Neuron (in vitro differentiated cells): ENCODE measurements at regions not wholly inside any gene's neighbourhood (a gene's known extent, or its start where the extent isn't known, plus 50 kb on each side); places are given as distances from the start of the nearest gene placed in this dataset.

Experiments
- H2AFZ ChIP-seq: one replicate; pipeline ENCODE4 v1.6.1; 2013; ENCODE audit warnings: low read depth, mild to moderate bottlenecking, inconsistent platforms, low read length, moderate library complexity
- H3K27me3 ChIP-seq: one replicate; pipeline ENCODE4 v1.6.1; 2013; ENCODE audit warnings: low read length; ENCODE audit not compliant: insufficient read depth
- H3K36me3 ChIP-seq: one replicate; pipeline ENCODE4 v1.6.1; 2013; ENCODE audit warnings: low read length; ENCODE audit not compliant: insufficient read depth
- H3K4me1 ChIP-seq: one replicate; pipeline ENCODE4 v1.6.1; 2013; ENCODE audit warnings: low read length; ENCODE audit not compliant: insufficient read depth
- H3K4me3 ChIP-seq: 2 replicates; pipeline ENCODE4 v1.5.1; 2013; ENCODE audit warnings: mild to moderate bottlenecking, low read length, moderate library complexity
- H3K9me3 ChIP-seq: one replicate; pipeline ENCODE4 v1.6.1; 2013; ENCODE audit warnings: low read length

DNA sequence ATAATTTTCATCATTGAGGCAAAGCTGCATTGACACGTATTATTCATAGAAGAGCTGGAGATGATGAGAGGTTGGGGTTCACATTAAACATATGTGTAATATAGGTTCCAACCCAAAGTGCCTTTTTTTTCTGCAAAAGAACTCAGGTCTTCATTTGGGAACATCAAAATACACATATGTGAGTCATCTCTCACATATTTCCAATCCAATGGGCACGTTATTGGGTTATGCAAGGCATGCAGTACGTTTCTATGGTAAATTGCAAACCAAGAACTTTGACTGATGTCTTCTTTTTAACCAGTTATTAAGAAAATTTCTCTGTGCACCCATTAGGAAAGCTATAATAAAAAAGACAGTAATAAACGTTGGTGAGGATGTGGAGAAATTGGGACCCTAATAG, 150.3 kb upstream of the FAM9B start:
- Histone ChIP-seq H3K36me3 (no peaks in the 10 kb centered on the region), H3K4me1 (no peaks in the 10 kb centered on the region), H2AFZ (no peak overlapping the region), H3K27me3 (no peaks in the 10 kb centered on the region), H3K4me3 (no peak overlapping the region), H3K9me3 (no peaks in the 10 kb centered on the region)

DNA sequence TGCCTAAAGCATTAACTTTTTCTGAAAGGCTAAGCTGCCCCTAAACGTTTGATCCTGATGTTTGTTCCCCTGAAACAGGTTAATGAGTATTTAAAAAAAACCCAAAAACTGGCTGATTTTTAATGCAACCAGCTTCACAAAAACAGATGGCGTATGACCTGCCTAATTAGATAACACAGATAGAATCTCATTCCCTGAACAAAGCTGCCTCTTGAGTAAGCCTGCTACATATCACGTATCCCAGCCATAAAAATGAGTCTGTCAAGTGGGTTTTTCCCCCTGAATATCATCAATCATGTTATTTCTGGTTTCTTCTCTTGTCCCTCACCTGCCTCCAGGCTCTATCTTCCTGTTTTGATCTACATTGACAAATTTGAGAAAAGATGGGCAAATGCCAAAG, 154.2 kb upstream of the FAM9B start:
- H3K4me3 ChIP-seq = no peak overlapping the region
- H2AFZ ChIP-seq = no peak overlapping the region
- no peaks in the 10 kb centered on the region for H3K36me3 ChIP-seq
- no peaks in the 10 kb centered on the region for H3K27me3 ChIP-seq
- no peaks in the 10 kb centered on the region for H3K4me1 ChIP-seq
- H3K9me3 ChIP-seq = no peaks in the 10 kb centered on the region

DNA sequence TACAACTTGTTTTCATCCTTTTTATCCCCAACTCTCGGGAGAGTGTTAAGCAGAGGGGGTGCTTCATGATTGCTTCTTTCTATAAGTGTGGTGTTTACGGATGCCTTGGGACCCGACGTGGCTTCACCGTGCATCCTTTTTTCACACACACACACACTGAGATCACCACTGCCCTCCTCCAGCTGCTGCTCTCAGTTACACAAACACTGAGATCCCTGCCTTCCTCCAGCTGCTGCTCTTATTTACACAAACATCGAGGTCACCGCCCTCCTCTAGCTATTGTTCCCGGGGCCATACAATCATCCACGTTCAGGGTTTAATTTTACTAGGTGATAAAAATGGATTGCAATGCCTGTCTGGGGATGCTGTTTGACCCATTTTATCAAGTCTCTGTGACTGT, 155.4 kb upstream of the FAM9B start:
- Histone ChIP-seq H3K4me1 (no peaks in the 10 kb centered on the region), H3K9me3 (no peaks in the 10 kb centered on the region), H2AFZ (no peak overlapping the region), H3K4me3 (no peak overlapping the region), H3K27me3 (no peaks in the 10 kb centered on the region), H3K36me3 (no peaks in the 10 kb centered on the region)

DNA sequence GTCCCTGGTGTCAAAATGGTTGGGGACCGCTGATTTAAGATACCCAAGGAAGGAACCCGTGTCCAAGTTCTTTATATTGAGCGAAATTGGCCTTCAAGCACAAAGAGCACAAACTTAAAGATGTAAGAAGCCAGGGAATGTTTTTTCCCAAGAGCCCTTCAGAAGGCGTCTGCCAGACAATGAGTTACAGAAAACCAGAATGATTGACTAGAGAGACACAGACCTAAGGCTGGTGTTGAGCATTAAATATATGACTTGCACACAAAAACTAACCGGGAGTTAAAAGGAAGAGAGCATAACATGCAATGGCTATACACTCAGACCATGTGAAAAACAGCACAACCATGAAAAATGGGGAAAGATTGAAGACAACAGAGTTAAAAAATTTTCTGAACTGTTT, 157.5 kb upstream of the FAM9B start:
- Histone ChIP-seq H3K9me3 (no peaks in the 10 kb centered on the region), H3K4me3 (no peak overlapping the region), H2AFZ (no peak overlapping the region), H3K27me3 (no peaks in the 10 kb centered on the region), H3K4me1 (no peaks in the 10 kb centered on the region), H3K36me3 (no peaks in the 10 kb centered on the region)

DNA sequence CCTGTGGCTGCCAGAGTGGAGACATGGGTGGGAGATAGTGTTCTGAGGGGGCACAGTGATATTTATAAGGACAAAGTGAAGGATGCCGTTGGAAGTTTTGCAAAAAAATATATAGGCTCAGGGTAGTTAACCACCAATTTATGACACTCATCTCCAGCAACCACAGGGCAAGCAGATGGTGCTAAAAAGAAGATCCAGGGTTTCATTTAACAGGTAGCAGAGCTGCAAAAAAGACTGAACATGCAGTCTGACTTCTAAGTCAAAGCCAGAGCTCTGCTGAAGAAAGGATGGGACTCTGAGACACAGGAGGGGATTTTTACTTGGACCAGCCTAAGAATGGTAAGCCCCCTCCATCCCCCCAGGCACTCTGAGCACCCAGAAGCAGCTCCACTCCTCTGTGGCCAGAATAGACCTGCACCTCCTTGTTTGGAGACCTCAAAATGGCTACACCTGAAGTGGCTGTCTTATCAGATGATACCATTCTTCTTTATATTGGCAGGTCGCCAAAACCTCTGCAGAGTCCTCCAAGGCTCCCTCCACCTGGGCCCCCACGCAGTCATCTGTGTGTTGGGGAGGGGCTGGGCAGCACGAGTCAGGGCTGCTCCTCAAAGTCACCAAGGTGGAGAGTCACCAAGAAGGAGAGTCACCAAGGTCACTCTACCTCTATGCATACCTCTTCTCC, 161.4 kb upstream of the FAM9B start:
- no peak overlapping the region for H2AFZ ChIP-seq
- no peaks in the 10 kb centered on the region for H3K36me3 ChIP-seq

DNA sequence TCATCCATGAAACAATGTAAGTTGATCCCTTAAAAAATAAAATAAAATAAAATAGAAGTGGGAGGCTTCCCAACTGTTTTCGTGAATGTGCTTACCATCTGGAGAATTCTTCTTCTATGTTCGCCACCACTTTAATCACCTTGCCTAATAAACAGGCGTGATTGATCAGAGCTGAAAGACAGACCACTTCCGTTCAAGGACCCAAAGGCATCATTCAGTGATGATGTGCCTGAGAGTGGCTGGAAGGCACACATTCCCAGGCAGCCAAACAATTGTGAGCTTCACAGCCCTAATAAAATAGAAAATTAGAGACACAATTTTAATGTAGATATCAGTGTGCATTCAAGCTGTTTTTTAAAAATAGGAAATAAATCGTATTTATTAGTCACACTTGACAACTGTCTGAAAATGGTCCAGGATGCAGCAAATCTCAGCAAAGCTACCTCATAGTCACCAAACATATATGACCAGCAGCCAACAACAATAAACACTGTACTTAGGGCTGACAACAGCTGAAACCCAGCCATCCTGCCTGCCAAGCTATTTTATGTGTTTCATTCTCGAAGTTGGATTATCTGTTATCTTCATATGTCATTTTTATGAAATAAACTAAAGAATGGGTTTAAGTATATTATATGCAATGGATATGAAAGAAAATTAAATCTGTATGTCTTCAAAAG, 163.2 kb upstream of the FAM9B start:
- no peaks in the 10 kb centered on the region for H3K4me1 ChIP-seq
- H3K9me3 ChIP-seq = no peaks in the 10 kb centered on the region
- H3K36me3 ChIP-seq = no peaks in the 10 kb centered on the region
- no peak overlapping the region for H2AFZ ChIP-seq
- H3K4me3 ChIP-seq = no peak overlapping the region
- H3K27me3 ChIP-seq = no peaks in the 10 kb centered on the region

More for the DNA sequence above, 161.4 kb upstream of the FAM9B start:
- H3K4me1 ChIP-seq = no peaks in the 10 kb centered on the region
- no peaks in the 10 kb centered on the region for H3K27me3 ChIP-seq
- no peak overlapping the region for H3K4me3 ChIP-seq
- no peaks in the 10 kb centered on the region for H3K9me3 ChIP-seq

DNA sequence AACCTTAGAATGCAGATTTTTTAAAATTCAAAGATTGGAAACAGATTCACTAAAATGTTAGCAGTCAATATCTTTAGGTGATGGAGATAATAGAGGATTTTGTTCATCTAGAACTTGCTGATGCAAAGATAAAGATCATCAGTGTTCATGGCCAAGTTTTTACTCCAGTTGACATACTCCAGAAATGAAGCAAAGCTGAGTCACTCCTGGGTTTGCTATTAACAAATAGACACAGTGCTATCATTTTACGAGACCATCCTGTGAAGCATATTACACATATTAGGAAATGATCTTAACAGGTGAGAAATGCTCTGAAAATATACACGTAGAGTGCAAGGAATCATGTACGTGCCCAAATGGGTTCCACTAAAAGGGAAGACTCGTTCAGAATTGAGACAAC, 170.6 kb upstream of the FAM9B start:
- Histone ChIP-seq H2AFZ (no peak overlapping the region), H3K4me1 (no peaks in the 10 kb centered on the region), H3K27me3 (peaks cover 3% of the 10 kb centered on the region), H3K9me3 (no peaks in the 10 kb centered on the region), H3K36me3 (no peaks in the 10 kb centered on the region), H3K4me3 (no peak overlapping the region)

DNA sequence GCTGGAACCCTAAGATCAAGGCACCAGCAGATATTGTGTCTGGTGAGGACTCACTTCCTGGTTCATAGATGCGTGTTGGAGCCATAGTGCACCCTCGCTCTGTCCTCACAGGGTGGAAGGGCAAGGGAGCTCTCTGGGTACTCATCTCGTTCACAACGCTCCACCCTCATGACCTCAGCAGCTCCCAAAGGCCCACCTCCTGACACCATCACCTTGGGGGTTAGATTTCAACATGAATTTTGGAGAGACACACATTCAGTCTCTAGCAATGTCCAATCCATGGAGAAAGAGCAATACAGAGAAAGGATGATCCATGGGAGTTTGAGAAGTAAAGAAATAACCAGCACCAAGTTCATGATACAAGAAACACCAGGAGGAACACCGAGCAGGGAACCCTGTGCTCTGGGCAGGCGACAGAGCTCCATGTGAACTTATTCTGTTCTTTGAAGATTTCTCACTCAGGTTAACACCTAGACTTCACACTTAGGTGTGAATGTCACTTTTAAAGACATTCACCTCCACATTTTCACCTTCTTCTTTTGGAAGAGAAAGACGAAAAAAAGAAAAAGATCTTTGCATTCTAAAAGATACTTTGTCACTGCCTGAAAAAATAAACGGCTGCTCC, 171.8 kb upstream of the FAM9B start:
- no peak overlapping the region for H2AFZ ChIP-seq
- peaks cover 3% of the 10 kb centered on the region for H3K27me3 ChIP-seq
- H3K4me3 ChIP-seq = no peak overlapping the region
- no peaks in the 10 kb centered on the region for H3K4me1 ChIP-seq
- no peaks in the 10 kb centered on the region for H3K9me3 ChIP-seq
- no peaks in the 10 kb centered on the region for H3K36me3 ChIP-seq

DNA sequence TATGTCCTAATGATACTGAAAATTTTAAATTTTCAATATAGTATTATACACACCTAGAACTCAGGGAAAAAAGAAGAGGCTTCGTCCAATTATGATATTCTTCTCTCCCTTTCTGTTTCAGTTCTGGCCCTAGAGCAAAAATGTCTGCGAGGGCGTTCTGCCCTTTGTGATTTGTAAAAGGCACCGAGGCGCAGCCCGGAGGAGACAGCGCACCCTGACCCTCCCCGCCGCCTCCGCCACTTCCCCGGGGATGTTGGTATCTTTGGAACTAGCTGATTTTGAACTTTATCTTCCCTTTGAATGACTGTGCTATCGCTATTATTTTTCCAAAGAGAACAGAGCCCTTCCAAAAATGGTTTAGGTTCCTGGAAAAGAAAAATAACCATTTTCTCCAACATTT, 173.2 kb upstream of the FAM9B start:
- no peaks in the 10 kb centered on the region for H3K9me3 ChIP-seq
- H3K27me3 ChIP-seq = peaks cover 3% of the 10 kb centered on the region
- no peaks in the 10 kb centered on the region for H3K36me3 ChIP-seq
- H3K4me1 ChIP-seq = no peaks in the 10 kb centered on the region
- no peak overlapping the region for H3K4me3 ChIP-seq
- no peak overlapping the region for H2AFZ ChIP-seq

DNA sequence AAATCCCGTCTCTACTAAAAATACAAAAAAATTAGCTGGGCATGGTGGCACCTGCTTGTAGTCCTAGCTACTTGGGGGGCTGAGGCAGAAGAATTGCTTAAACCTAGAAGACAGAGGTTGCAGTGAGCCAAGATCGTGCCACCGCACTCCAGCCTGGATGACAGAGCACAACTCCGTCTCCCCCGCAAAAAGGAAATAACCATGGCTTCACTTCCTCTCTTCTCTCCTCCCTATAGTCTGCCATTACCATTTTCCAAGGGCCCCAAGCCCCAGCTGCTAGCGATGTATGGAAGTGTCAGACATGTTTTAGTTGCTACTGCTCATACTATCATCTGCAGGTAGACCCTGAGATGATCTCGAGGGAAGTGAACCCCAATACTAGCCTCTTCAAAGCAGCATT, 177.3 kb upstream of the FAM9B start:
- Histone ChIP-seq H3K36me3 (no peaks in the 10 kb centered on the region), H3K9me3 (no peaks in the 10 kb centered on the region), H2AFZ (no peak overlapping the region), H3K4me1 (no peaks in the 10 kb centered on the region), H3K27me3 (no peaks in the 10 kb centered on the region), H3K4me3 (no peak overlapping the region)

DNA sequence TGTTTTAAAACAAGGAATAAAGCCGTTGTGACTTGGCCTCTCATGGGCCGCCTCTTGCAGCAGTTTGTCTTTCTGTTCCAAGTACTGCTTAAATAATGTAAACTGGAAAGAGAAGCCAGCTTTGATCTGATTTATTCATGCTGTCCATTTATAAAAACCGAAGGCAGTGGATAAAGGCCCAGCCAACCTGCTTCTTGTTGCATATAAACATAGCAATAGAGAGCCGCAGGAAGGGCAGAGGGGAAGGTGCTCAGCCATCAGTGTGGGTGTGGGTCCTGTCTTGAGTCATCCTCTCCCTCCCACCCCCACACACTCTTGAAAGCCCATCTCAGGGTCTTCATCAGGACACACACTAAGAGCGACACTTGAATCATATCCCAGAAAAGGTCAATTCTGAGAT, 187.9 kb upstream of the FAM9B start:
- no peaks in the 10 kb centered on the region for H3K27me3 ChIP-seq
- peaks cover 5% of the 10 kb centered on the region for H3K9me3 ChIP-seq
- H2AFZ ChIP-seq = no peak overlapping the region
- no peaks in the 10 kb centered on the region for H3K4me1 ChIP-seq
- H3K36me3 ChIP-seq = no peaks in the 10 kb centered on the region
- H3K4me3 ChIP-seq = no peak overlapping the region

DNA sequence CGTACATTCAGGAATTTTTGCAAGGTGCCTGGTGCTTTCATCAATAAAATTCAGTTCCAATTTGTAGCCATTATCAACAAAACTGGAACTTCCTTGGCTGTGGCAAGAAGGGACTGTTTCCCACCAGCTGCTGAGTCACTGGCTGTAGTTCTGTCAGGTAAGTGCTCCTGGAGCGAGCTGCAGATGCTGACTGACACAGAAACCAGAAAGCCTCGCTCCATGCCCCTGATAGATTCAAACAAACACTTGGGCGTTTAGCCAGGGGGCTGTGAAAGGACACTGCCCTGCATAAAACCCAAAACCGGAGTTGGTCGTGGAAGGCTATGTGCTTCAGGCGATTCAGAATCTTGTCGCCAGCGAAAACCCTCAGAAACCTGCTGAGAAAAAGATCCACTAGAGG, 188.4 kb upstream of the FAM9B start:
- Histone ChIP-seq H2AFZ (no peak overlapping the region), H3K4me3 (no peak overlapping the region), H3K4me1 (no peaks in the 10 kb centered on the region), H3K27me3 (no peaks in the 10 kb centered on the region), H3K36me3 (no peaks in the 10 kb centered on the region), H3K9me3 (peaks cover 5% of the 10 kb centered on the region)

DNA sequence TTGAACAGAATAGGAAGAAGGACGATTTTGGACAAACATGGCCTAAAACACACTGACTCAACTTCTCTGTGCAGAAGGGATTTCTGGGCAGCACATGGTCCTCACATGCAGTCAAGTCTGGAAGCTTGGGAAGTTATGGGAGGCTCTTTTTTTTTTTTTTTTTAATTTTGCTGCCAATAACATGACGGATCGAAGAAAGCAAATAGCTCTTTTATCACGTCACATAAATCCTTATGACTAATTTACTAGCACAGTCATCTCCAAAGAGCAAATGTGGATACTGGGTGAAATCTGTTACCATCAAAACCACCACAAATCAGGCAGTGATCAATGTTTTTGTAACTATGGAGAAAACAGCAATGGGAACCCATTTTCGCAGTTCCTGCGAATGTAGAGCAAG, 193.3 kb upstream of the FAM9B start:
- no peak overlapping the region for H2AFZ ChIP-seq
- H3K9me3 ChIP-seq = peaks cover 5% of the 10 kb centered on the region
- H3K27me3 ChIP-seq = no peaks in the 10 kb centered on the region
- H3K36me3 ChIP-seq = no peaks in the 10 kb centered on the region
- no peak overlapping the region for H3K4me3 ChIP-seq
- no peaks in the 10 kb centered on the region for H3K4me1 ChIP-seq
